ENCODE measurements at regions not wholly inside any gene's neighbourhood (a gene's known extent, or its start where the extent isn't known, plus 50 kb on each side); places are given as distances from the start of the nearest gene placed in this dataset.

DNA sequence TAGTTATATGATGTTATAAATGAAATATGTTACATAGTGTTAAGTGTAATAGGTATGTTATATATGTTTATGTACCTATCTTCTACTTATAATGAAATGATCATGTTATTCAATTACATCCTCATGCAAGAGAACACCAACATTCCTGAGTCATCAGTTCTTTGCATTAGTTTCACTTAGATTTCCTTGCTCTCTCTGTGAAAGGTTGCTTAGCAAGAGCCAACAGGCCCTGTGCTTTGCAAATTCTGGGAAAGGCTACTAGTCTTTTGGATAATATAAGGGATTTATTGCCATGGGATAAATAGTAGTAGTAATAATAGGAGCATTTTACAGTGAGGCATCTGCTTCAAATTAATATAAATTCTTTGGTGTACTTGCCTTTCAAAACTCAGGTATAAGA lies 274.8 kb downstream of the SP3 start:
- no peaks in the 10 kb centered on the region for H3K36me3 Mint-ChIP-seq
- H3K9me3 Mint-ChIP-seq: no peaks in the 10 kb centered on the region

DNA sequence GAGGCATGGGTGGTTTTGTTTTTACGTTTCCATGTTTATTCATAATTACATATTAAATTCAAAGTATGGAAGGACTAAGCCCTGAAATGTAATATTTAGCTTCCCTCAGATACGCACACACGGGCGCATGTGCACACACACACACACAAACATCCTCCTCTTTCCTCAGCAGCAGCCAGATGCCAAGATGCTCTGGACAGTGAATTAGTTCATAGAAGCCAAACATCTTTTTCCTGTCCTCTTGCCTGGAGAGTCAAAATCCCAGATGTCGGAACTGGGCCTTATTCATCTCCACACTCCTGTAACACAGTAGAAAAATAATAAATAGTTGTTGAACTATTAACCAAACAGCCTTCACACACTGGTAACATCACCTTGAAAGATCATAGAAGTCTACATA lies 273.1 kb downstream of the SP3 start:
- Mint-ChIP-seq H3K27me3 (peaks cover 3% of the 10 kb centered on the region), H3K36me3 (no peaks in the 10 kb centered on the region), H3K4me1 (no peaks in the 10 kb centered on the region), H3K27ac (no peak overlapping the region), H3K9me3 (no peaks in the 10 kb centered on the region), H3K4me3 (no peak overlapping the region)
- DNase-seq: no peak
- CTCF ChIA-PET: no interaction called here

More for the DNA sequence above, 274.8 kb downstream of the SP3 start:
- no peak for DNase-seq
- H3K4me3 Mint-ChIP-seq: no peak overlapping the region
- CTCF ChIA-PET: interaction anchor here (0.6 kb wide), 1 partner anchor 1008 kb away, joined by 3 read pairs; no protein-coding TSS in a partner anchor
- H3K27me3 Mint-ChIP-seq: peaks cover 3% of the 10 kb centered on the region
- no peaks in the 10 kb centered on the region for H3K4me1 Mint-ChIP-seq
- H3K27ac Mint-ChIP-seq: no peak overlapping the region

DNA sequence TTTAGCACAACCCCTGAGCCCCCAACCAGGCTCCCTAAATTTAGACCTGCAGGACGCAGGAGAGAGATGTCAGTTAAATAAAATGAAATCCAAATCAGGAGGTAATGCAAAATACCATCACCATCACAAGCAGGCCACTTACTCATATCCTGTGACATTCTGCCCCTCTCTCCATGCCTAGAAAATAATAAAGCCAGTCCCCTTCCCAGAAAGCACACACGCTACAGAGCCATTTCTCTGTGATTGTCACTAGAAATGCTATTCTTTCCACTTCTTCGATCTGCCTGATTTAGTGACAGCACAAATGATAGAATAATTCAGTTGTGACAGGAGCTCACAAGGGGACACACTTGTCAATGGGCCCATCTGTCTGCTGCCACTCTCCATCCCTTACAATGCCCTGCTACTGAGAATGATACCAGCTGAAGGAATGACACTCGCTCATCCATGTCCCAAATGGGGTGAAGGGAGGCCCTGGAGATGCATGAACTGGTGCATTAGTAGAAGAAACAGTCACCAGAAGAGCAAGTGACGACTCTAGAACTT lies 272.1 kb downstream of the SP3 start:
- CTCF ChIA-PET: interaction anchor here (0.5 kb wide), 1 partner anchor 674 kb away, joined by 3 read pairs; no protein-coding TSS in a partner anchor
- H3K27ac Mint-ChIP-seq: no peak overlapping the region
- no peak overlapping the region for H3K4me3 Mint-ChIP-seq
- H3K4me1 Mint-ChIP-seq: no peaks in the 10 kb centered on the region
- no peaks in the 10 kb centered on the region for H3K27me3 Mint-ChIP-seq
- no peaks in the 10 kb centered on the region for H3K9me3 Mint-ChIP-seq
- DNase-seq: no peak
- H3K36me3 Mint-ChIP-seq: no peaks in the 10 kb centered on the region

- H3K36me3 Mint-ChIP-seq: no peaks in the 10 kb centered on the region
These were observed 268.9 kb downstream of the SP3 start for GRCh38 chr2:173696274-173696673.

GRCh38 chr2:173697929-173698328 lies 267.2 kb downstream of the SP3 start:
- H3K9me3 Mint-ChIP-seq: no peaks in the 10 kb centered on the region
- no peak overlapping the region for H3K27ac Mint-ChIP-seq
- CTCF ChIA-PET: no interaction called here

More at GRCh38 chr2:173696274-173696673, 268.9 kb downstream of the SP3 start:
- Mint-ChIP-seq H3K27ac (no peak overlapping the region), H3K9me3 (no peaks in the 10 kb centered on the region), H3K4me3 (no peak overlapping the region), H3K4me1 (no peaks in the 10 kb centered on the region), H3K27me3 (no peaks in the 10 kb centered on the region)
- no peak for DNase-seq
- CTCF ChIA-PET: no interaction called here

DNA sequence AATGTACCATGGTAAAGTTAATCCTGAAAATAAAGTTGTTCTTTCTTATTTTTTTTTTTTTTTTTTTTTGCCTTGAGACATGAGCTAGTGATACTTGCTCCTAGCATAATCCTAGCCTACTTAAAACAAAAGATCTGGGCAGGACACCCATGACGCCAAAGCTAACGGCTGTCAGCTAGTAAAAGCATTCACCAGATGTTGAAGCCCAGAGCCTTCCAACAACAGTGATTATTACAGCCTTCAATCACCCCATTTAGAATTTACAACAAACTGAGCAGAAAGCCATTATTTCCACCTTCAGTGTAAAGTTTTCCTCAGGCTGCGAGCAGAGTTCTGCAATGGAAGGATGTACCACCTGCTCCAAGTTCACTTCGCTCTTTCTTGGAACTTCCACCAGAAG lies 259.5 kb downstream of the SP3 start:
- Mint-ChIP-seq H3K36me3 (no peaks in the 10 kb centered on the region), H3K9me3 (no peaks in the 10 kb centered on the region), H3K4me3 (no peak overlapping the region), H3K4me1 (no peaks in the 10 kb centered on the region), H3K27ac (no peak overlapping the region), H3K27me3 (no peaks in the 10 kb centered on the region)
- no peak for DNase-seq
- CTCF ChIA-PET: no interaction called here

More at GRCh38 chr2:173697929-173698328, 267.2 kb downstream of the SP3 start:
- Mint-ChIP-seq H3K36me3 (no peaks in the 10 kb centered on the region), H3K27me3 (no peaks in the 10 kb centered on the region), H3K4me3 (no peak overlapping the region), H3K4me1 (no peaks in the 10 kb centered on the region)
- DNase-seq: no peak

DNA sequence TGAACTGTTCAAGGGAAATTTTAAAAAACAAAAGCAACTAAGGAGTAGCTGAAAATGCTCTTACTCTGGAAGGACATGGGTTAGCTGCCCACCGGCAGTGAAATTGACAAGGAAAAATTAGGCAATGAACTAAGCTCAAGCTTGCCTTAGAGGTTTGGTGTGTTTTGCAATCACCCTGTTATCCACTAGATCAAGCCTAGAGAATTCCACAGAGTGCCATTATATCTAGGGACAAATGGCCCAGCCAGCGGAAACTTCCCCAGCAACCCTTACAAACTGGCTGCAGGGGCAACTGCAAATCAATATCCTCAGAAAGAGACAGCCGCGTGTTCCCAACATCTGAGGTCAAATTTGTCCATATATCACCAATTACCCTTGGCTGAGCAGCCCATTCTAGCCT lies 258.2 kb downstream of the SP3 start:
- Mint-ChIP-seq H3K4me3 (no peak overlapping the region), H3K27me3 (no peaks in the 10 kb centered on the region), H3K27ac (no peak overlapping the region), H3K9me3 (no peaks in the 10 kb centered on the region), H3K36me3 (no peaks in the 10 kb centered on the region), H3K4me1 (no peaks in the 10 kb centered on the region)
- CTCF ChIA-PET: no interaction called here
- no peak for DNase-seq

- no peak for DNase-seq
- Mint-ChIP-seq H3K27me3 (no peaks in the 10 kb centered on the region), H3K9me3 (no peaks in the 10 kb centered on the region), H3K27ac (no peak overlapping the region), H3K4me1 (no peaks in the 10 kb centered on the region), H3K4me3 (no peak overlapping the region), H3K36me3 (no peaks in the 10 kb centered on the region)
- CTCF ChIA-PET: no interaction called here
These were observed 256.4 kb downstream of the SP3 start for GRCh38 chr2:173708806-173709205.

DNA sequence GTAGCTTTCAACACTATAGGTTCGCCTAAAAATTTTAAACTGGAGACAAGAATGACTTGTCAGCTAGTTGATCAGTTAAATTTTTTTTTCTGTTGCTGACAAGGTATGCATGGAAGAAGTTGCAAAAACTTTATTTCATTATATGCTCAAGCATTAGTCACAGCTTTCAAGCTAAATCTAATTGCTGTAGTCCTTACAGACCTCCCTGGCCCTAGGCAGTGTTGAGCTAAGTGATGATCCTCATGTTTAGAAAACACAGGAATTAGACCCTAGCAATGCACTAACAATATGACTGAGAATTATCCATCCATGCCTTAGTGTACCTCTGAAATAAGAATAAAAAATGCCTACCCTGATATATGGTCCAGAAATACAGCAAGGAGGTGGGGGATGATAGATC lies 253.4 kb downstream of the SP3 start:
- H3K4me3 Mint-ChIP-seq: no peak overlapping the region
- DNase-seq: no peak
- H3K4me1 Mint-ChIP-seq: no peaks in the 10 kb centered on the region
- CTCF ChIA-PET: no interaction called here
- H3K9me3 Mint-ChIP-seq: no peaks in the 10 kb centered on the region
- H3K27me3 Mint-ChIP-seq: no peaks in the 10 kb centered on the region
- H3K27ac Mint-ChIP-seq: no peak overlapping the region
- no peaks in the 10 kb centered on the region for H3K36me3 Mint-ChIP-seq

DNA sequence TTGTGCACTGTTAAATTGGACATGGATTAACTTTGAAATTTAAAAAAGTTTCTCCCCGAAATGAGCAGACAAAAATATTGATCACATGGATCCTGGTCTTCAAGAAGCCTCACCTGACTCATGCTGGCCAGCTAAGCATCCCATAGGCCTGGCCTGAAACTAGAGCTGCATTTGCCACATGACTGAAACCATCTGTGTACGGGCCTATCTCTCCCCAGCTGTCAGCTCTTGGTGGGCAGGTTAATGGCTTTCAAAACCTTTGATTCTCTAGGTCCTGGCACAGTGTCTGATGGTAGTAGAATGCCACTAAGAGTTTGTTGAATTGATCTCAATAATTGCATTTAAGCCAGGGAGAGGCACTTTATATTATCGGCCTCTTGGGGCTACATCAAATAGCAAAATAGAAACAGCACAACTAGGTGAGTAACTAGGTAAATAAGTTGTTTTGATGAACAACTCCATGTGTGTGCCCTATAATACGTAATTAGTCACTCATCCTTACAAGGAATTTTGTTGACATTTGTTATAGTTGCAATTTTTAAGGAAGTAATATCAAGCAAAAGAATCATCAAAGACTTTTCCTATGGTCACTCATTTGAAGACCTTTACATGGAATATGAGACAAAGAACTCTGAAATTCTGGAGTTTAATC lies 251.1 kb downstream of the SP3 start:
- no peak for DNase-seq
- no peaks in the 10 kb centered on the region for H3K4me1 Mint-ChIP-seq
- no peak overlapping the region for H3K4me3 Mint-ChIP-seq
- H3K27me3 Mint-ChIP-seq: peaks cover 5% of the 10 kb centered on the region
- no peaks in the 10 kb centered on the region for H3K9me3 Mint-ChIP-seq
- CTCF ChIA-PET: no interaction called here
- H3K36me3 Mint-ChIP-seq: no peaks in the 10 kb centered on the region
- H3K27ac Mint-ChIP-seq: no peak overlapping the region

DNA sequence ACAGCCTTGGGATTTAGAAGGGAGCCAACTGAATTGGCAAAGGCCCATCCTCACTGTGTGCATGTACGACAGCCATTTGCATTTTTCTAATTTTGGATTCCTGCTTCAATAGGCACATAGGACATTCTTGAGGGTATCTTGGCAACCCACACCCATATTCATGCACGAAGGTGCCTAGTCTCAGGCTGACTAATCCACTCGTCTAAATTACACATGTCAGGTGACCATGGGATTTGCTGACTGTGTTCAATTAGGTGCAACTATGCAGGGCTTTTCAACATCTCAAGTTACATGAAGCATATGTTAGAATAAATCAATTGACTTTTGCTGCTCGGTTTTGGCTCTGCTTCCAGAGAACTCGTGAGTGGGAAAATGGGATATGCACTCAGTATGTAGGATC lies 249.7 kb downstream of the SP3 start:
- Mint-ChIP-seq H3K27ac (no peak overlapping the region), H3K36me3 (no peaks in the 10 kb centered on the region), H3K4me3 (no peak overlapping the region), H3K4me1 (no peaks in the 10 kb centered on the region), H3K9me3 (no peaks in the 10 kb centered on the region), H3K27me3 (peaks cover 5% of the 10 kb centered on the region)
- no peak for DNase-seq
- CTCF ChIA-PET: no interaction called here

DNA sequence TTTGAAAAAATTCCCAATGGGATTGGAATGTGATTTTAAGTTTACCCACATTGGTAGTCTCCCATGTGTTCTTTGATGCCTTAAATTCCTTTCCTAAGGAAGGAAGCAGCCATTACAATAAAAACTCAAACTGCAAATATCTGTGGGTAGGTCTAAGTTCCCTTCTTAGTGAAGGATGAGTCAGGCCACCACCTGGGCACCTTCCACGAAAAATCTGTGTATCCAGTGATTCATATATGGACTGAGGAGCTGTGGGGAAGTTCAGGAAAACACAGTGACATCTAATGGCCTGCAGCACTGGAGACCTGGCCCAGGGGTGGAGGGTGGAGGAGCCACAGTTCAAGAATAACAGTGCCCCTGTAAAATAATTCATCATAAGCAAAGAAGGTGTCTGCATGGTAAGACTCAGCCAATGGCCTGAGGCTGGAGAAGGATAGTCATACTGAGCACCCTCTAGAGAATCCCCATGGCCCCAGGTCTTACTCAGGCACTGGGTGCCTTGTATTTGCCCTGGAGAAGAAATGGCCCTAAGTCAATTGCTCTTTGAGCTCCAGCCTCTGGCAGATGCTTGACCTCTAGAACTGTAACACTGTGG lies 248.6 kb downstream of the SP3 start:
- DNase-seq: no peak
- Mint-ChIP-seq H3K4me1 (no peaks in the 10 kb centered on the region), H3K9me3 (no peaks in the 10 kb centered on the region), H3K36me3 (no peaks in the 10 kb centered on the region), H3K27me3 (peaks cover 8% of the 10 kb centered on the region), H3K4me3 (no peak overlapping the region), H3K27ac (no peak overlapping the region)
- CTCF ChIA-PET: no interaction called here

DNA sequence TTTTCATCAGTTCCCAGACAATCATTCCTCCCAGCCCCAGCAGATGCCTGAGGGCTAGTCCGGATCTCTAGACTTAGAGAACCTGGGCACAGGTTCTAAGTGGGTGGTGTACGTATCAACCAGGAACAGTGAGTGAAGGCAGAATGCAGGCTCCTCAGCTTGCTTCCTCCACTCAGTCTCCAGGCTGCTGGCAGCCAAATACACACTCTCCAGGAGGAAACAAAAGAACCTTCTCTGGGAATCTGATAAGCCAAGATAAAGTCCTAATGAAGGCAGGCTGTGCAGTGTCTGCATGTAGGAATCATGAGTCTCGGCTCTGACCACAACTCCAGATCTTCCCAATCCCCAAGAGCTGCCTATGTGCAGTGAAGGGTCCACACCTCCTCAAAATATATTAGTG lies 245.7 kb downstream of the SP3 start:
- Mint-ChIP-seq H3K4me3 (no peak overlapping the region), H3K36me3 (no peaks in the 10 kb centered on the region), H3K4me1 (no peaks in the 10 kb centered on the region), H3K9me3 (no peaks in the 10 kb centered on the region), H3K27ac (no peak overlapping the region), H3K27me3 (peaks cover 8% of the 10 kb centered on the region)
- CTCF ChIA-PET: no interaction called here
- DNase-seq: no peak

DNA sequence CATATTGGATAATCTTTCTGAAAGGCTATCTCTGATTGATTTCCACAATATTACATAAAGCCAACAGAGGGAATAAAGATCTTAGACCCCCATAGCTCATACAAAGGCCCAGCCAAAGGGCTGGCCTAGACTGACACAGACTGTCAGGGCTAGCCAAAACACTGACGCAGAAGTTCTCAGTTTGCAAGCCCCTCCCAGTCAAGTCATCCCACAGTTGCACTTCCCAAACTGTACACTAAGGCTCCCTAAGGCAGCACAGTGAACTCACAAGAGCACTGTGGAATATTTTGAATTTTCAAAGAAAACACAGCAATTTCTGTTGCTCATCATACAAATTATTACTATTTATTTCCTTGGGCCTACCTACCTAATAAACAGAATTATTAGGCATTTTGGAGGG lies 244.9 kb downstream of the SP3 start:
- Mint-ChIP-seq H3K9me3 (no peaks in the 10 kb centered on the region), H3K4me1 (no peaks in the 10 kb centered on the region), H3K4me3 (no peak overlapping the region), H3K36me3 (no peaks in the 10 kb centered on the region), H3K27me3 (peaks cover 8% of the 10 kb centered on the region), H3K27ac (no peak overlapping the region)
- no peak for DNase-seq
- CTCF ChIA-PET: no interaction called here

DNA sequence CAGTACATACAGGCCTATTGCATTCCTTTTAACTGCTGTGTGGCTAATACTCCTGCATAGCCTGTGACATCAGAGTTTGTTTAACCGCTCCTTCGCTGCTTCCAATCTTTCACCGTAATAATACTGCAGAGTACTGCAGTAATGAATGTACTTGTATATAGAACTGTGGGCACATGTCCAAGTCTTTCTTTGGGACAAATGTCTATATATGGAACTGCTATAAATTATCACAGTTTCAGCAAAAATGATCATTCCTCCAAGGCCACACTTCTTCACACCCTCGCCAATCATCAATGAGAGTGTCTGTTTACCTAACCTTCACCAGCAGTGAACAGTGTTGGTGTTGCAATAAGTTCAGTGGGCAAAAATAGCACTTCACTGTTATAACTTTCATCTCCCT lies 230.4 kb downstream of the SP3 start:
- no peaks in the 10 kb centered on the region for H3K36me3 Mint-ChIP-seq

More for the DNA sequence above, 230.4 kb downstream of the SP3 start:
- Mint-ChIP-seq H3K4me3 (no peak overlapping the region), H3K27ac (no peak overlapping the region), H3K4me1 (no peaks in the 10 kb centered on the region), H3K27me3 (no peaks in the 10 kb centered on the region), H3K9me3 (peaks cover 12% of the 10 kb centered on the region)
- CTCF ChIA-PET: no interaction called here
- no peak for DNase-seq
